ENCODE measurements at regions not wholly inside any gene's neighbourhood (a gene's known extent, or its start where the extent isn't known, plus 50 kb on each side); places are given as distances from the start of the nearest gene placed in this dataset.

DNA sequence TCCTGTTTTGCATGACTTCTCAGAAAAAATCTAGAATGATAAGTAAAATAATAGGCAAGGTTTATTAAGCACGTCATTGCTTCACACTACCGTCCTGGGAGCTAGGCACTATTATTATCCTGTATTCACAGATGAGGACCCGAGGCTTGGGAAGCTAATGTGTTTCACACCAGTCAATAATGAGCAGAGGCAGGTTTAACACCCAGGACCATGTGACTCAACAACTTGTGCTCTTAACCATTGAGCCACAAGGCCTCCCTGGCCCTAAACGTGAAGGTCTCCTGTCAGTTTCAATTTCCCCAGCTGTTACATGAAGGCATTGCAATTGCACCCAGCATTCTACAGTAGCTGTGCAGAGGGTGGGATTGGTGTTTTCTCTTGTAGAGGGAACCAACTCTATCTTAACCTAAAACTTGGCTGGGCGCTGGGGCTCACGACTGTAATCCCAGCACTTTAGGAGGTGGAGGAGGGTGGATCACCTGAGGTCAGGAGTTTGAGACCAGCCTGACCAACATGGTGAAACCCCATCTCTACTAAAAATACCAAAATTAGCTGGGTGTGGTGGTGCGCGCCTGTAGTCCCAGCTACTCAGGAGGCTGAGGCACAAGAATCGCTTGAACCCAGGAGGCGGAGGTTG lies 191.2 kb downstream of the BCAS1 start:
- H3K36me3 ChIP-seq (ENCODE audit: control insufficient read depth, insufficient read depth, low read length) = no peaks in the 10 kb centered on the region
- TF ChIP-seq, protein P1, sequence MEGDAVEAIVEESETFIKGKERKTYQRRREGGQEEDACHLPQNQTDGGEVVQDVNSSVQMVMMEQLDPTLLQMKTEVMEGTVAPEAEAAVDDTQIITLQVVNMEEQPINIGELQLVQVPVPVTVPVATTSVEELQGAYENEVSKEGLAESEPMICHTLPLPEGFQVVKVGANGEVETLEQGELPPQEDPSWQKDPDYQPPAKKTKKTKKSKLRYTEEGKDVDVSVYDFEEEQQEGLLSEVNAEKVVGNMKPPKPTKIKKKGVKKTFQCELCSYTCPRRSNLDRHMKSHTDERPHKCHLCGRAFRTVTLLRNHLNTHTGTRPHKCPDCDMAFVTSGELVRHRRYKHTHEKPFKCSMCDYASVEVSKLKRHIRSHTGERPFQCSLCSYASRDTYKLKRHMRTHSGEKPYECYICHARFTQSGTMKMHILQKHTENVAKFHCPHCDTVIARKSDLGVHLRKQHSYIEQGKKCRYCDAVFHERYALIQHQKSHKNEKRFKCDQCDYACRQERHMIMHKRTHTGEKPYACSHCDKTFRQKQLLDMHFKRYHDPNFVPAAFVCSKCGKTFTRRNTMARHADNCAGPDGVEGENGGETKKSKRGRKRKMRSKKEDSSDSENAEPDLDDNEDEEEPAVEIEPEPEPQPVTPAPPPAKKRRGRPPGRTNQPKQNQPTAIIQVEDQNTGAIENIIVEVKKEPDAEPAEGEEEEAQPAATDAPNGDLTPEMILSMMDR (IDR thresholded peaks at IDR 0.05; ENCODE audit: insufficient read depth, low read length, poor library complexity, severe bottlenecking) = no peak
- no peaks in the 10 kb centered on the region for H3K27me3 ChIP-seq (replicated peaks; ENCODE audit: control insufficient read depth, insufficient read depth, low read length)
- no peak overlapping the region for H3K4me3 ChIP-seq (replicated peaks; ENCODE audit: low read depth, low read length)
- no peak for DNase-seq (ENCODE audit: extremely low read depth, insufficient read length)

DNA sequence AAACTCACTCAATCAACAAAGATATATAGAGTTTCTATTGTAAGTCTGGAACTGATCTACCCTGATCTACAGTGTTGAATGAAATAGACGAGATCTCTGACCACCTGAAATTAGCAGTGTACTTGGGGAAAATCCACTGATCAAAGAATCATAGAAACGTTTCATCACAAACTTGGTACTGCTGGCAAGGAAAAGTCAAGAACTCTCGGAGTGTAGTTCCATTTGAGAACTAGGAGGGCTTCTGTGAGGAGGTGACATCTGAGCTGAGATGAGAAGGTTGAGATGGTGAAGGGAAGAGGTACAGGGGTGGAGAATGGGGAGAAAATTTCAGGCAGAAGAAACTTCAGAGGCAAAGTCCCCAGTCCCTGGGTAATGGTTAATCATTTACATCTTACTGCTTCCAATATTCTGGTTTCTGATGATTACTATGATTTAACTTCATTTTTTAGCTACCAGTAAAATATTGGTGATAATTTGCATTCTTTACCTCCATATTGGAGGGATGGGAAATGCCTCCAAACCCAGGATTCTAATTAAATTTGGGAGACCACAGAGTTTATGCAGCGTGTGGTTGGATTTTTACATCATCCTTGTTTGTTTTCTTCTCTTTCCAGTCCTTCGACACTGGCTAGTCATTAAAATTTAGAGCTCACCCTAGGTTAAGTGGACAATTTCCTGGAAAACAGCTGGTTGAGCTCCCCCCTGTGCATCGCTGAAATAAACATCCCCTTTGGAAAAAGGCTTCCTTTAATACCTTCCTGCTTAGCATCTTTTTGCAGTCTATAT lies 191.9 kb downstream of the BCAS1 start:
- H3K36me3 ChIP-seq (ENCODE audit: control insufficient read depth, insufficient read depth, low read length) = no peaks in the 10 kb centered on the region

DNA sequence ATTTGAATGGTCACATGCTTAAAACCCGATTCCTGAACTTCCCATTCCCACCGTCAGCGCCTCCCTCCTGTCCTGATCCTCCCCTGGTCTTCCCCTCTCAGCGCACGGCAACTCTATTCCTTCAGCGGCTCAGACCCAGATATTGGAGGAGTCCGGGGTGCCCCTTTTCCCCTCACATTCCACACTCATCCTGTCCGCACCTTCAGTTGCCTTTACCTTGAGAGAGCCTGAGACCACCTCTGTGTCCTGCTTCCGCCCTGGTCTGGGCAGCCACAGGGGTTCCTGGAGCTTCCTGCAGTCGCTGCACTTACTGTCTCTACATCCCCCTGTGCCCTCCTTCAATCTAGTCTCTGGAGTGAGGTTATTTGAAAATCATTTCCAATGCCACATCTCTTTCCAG lies 193.4 kb downstream of the BCAS1 start:
- Histone ChIP-seq H3K36me3 (ENCODE audit: control insufficient read depth, insufficient read depth, low read length) (no peaks in the 10 kb centered on the region), H3K4me3 (replicated peaks; ENCODE audit: low read depth, low read length) (no peak overlapping the region), H3K27me3 (replicated peaks; ENCODE audit: control insufficient read depth, insufficient read depth, low read length) (no peaks in the 10 kb centered on the region)
- TF ChIP-seq, protein P1 (IDR thresholded peaks at IDR 0.05; ENCODE audit: insufficient read depth, low read length, poor library complexity, severe bottlenecking) = no peak
- no peak for DNase-seq (ENCODE audit: extremely low read depth, insufficient read length)

More for the DNA sequence above, 191.9 kb downstream of the BCAS1 start:
- TF ChIP-seq, protein P1 (IDR thresholded peaks at IDR 0.05; ENCODE audit: insufficient read depth, low read length, poor library complexity, severe bottlenecking) = no peak
- Histone ChIP-seq H3K4me3 (replicated peaks; ENCODE audit: low read depth, low read length) (no peak overlapping the region), H3K27me3 (replicated peaks; ENCODE audit: control insufficient read depth, insufficient read depth, low read length) (no peaks in the 10 kb centered on the region)
- DNase-seq (ENCODE audit: extremely low read depth, insufficient read length) = no peak

DNA sequence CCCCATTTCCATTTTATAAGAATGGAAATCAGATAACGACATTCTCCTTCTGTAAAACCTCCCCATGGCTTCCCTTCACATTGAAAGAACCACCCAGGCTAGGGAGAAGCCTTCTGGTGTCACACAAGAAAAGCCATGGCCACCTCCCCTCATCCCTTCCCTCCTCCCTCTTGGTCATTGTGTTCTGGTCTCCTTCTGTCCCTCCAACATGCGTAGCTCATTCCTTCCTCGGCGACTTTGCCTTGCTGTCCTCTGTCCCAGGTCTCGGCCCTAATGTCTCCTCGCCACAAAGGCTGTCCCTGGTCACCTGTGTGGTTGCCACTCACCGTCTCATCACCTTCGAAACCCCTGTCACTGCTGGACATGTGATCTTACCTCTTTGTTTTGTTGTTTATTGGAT lies 193.9 kb downstream of the BCAS1 start:
- TF ChIP-seq, protein P1 (IDR thresholded peaks at IDR 0.05; ENCODE audit: insufficient read depth, low read length, poor library complexity, severe bottlenecking) = no peak
- Histone ChIP-seq H3K36me3 (ENCODE audit: control insufficient read depth, insufficient read depth, low read length) (no peaks in the 10 kb centered on the region), H3K27me3 (replicated peaks; ENCODE audit: control insufficient read depth, insufficient read depth, low read length) (no peaks in the 10 kb centered on the region), H3K4me3 (replicated peaks; ENCODE audit: low read depth, low read length) (no peak overlapping the region)
- no peak for DNase-seq (ENCODE audit: extremely low read depth, insufficient read length)

DNA sequence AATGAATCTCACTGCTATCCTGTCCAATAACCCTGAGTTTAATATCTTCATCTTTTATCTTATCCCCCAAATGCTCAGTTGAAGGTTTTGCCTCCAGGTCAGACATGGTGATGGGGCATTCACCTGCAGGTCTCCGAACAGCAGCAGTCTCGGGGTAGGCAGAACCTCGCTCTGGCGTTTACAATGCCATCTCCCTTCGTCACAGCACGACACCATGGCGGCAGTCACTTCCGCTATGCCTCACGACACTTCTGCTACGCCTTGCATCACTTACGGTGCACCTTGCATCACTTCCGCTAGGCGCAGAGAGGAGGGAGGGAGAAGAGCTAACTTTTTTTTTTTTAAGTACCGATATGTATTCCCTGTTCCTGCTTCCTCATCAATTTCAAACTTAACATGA lies 194.9 kb downstream of the BCAS1 start:
- Histone ChIP-seq H3K36me3 (ENCODE audit: control insufficient read depth, insufficient read depth, low read length) (no peaks in the 10 kb centered on the region), H3K27me3 (replicated peaks; ENCODE audit: control insufficient read depth, insufficient read depth, low read length) (no peaks in the 10 kb centered on the region), H3K4me3 (replicated peaks; ENCODE audit: low read depth, low read length) (no peak overlapping the region)
- no peak for DNase-seq (ENCODE audit: extremely low read depth, insufficient read length)
- TF ChIP-seq, protein P1 (IDR thresholded peaks at IDR 0.05; ENCODE audit: insufficient read depth, low read length, poor library complexity, severe bottlenecking) = no peak
